WTC11 (cell line): ENCODE measurements at regions not wholly inside any gene's neighbourhood (a gene's known extent, or its start where the extent isn't known, plus 50 kb on each side); places are given as distances from the start of the nearest gene placed in this dataset.

ENCODE experiments used
- ATAC-seq: fragments of 200-7000 bp; cut with Tn5 transposase; 2 replicates; pipeline ENCODE4 v1.10.0; 2021; ENCODE audit warnings: mild to moderate bottlenecking, moderate library complexity
- CTCF ChIA-PET: fragments of 300-600 bp; sonication (Branson Sonifier 250); formaldehyde crosslinking; loops from one replicate; lab custom pipeline; 2021; ENCODE audit warnings: antibody characterized with exemption; lab: Charles Lee
- POLR2A ChIA-PET: fragments of 350-600 bp; sonication (Branson Sonifier 250); formaldehyde crosslinking; loops from one replicate; lab custom pipeline; 2021; ENCODE audit warnings: antibody characterized with exemption; lab: Charles Lee
- DNase-seq: peaks from one replicate; pipeline ENCODE4 v3.0.0; 2021; ENCODE audit warnings: low spot score
- H3K27ac Mint-ChIP-seq: 2 replicates; pipeline ENCODE4 v1.8.0; 2021; ENCODE audit warnings: mixed read lengths
- H3K27me3 Mint-ChIP-seq: 2 replicates; pipeline ENCODE4 v1.8.0; 2021; ENCODE audit warnings: low read depth, mild to moderate bottlenecking, moderate library complexity, mixed read lengths
- H3K36me3 Mint-ChIP-seq: 2 replicates; pipeline ENCODE4 v1.8.0; 2021; ENCODE audit warnings: mixed read lengths
- H3K4me1 Mint-ChIP-seq: 2 replicates; pipeline ENCODE4 v1.8.0; 2022; ENCODE audit warnings: mixed read lengths
- H3K4me3 Mint-ChIP-seq: 2 replicates; pipeline ENCODE4 v1.8.0; 2021; ENCODE audit warnings: mild to moderate bottlenecking, moderate library complexity, mixed read lengths
- H3K9me3 Mint-ChIP-seq: 2 replicates; pipeline ENCODE4 v1.8.0; 2021; ENCODE audit warnings: mixed read lengths
- ARID4B ChIP-seq: sonication (generic); formaldehyde crosslinking; IDR thresholded peaks from 2 replicates; pipeline ENCODE4 v1.8.0; 2023; ENCODE audit warnings: missing genetic modification reagents, mild to moderate bottlenecking, borderline replicate concordance
- ATF1 ChIP-seq: sonication (generic); formaldehyde crosslinking; IDR thresholded peaks from 2 replicates; pipeline ENCODE4 v1.8.1; 2023; ENCODE audit warnings: mild to moderate bottlenecking, moderate library complexity, missing genetic modification reagents
- CTCF ChIP-seq: fragments of 200-600 bp; IDR thresholded peaks from 2 replicates; pipeline ENCODE4 v1.8.0; 2022; ENCODE audit warnings: antibody characterized with exemption
- E2F4 ChIP-seq: sonication (generic); formaldehyde crosslinking; IDR thresholded peaks from 2 replicates; pipeline ENCODE4 v1.8.1; 2022; ENCODE audit warnings: low read depth, mild to moderate bottlenecking, moderate library complexity, missing genetic modification reagents, borderline replicate concordance
- EMX1 ChIP-seq: fragments of 250-450 bp; sonication (Bioruptor Pico); IDR thresholded peaks from 2 replicates; pipeline ENCODE4 v1.8.0; 2021; ENCODE audit warnings: mild to moderate bottlenecking
- HMGA2 ChIP-seq: fragments of 250-450 bp; sonication (Bioruptor Pico); IDR thresholded peaks from 2 replicates; pipeline ENCODE4 v1.4.0; 2021; ENCODE audit warnings: mild to moderate bottlenecking, moderate library complexity
- IRF2 ChIP-seq: sonication (generic); formaldehyde crosslinking; IDR thresholded peaks from 2 replicates; pipeline ENCODE4 v1.8.0; 2022; ENCODE audit warnings: low read depth, missing genetic modification reagents, borderline replicate concordance
- JAZF1 ChIP-seq: fragments of 250-450 bp; sonication (Bioruptor Pico); IDR thresholded peaks from 2 replicates; pipeline ENCODE4 v1.9.0; 2021; ENCODE audit warnings: moderate library complexity, mild to moderate bottlenecking, inconsistent platforms
- MAX ChIP-seq: sonication (generic); formaldehyde crosslinking; IDR thresholded peaks from 2 replicates; pipeline ENCODE4 v1.8.0; 2022; ENCODE audit warnings: mild to moderate bottlenecking, missing genetic modification reagents
- NFE2L1 ChIP-seq: sonication (generic); formaldehyde crosslinking; IDR thresholded peaks from 2 replicates; pipeline ENCODE4 v1.8.1; 2023; ENCODE audit warnings: missing genetic modification reagents
- NR2C2 ChIP-seq: sonication (generic); formaldehyde crosslinking; IDR thresholded peaks from 2 replicates; pipeline ENCODE4 v1.8.0; 2022; ENCODE audit warnings: mild to moderate bottlenecking, missing genetic modification reagents
- PRDM15 ChIP-seq: sonication (generic); formaldehyde crosslinking; IDR thresholded peaks from 2 replicates; pipeline ENCODE4 v1.8.0; 2022; ENCODE audit warnings: missing genetic modification reagents
- PREB ChIP-seq: sonication (generic); formaldehyde crosslinking; IDR thresholded peaks from 2 replicates; pipeline ENCODE4 v1.8.1; 2022; ENCODE audit warnings: mild to moderate bottlenecking, missing genetic modification reagents, moderate library complexity, borderline replicate concordance
- SMAD4 ChIP-seq: sonication (generic); formaldehyde crosslinking; IDR thresholded peaks from 2 replicates; pipeline ENCODE4 v1.8.0; 2022; ENCODE audit warnings: mild to moderate bottlenecking, missing genetic modification reagents
- STAT6 ChIP-seq: sonication (generic); formaldehyde crosslinking; conservative IDR thresholded peaks from 2 replicates; pipeline ENCODE4 v1.8.1; 2023; ENCODE audit warnings: mild to moderate bottlenecking, low read depth, missing genetic modification reagents, moderate library complexity
- ZNF317 ChIP-seq: sonication (generic); formaldehyde crosslinking; IDR thresholded peaks from 2 replicates; pipeline ENCODE4 v1.8.1; 2023; ENCODE audit warnings: low read depth, mild to moderate bottlenecking, moderate library complexity, missing genetic modification reagents, borderline replicate concordance
- ZNF416 ChIP-seq: fragments of 250-450 bp; sonication (Bioruptor Pico); IDR thresholded peaks from 2 replicates; pipeline ENCODE4 v1.9.0; 2021; ENCODE audit warnings: mild to moderate bottlenecking, inconsistent platforms

- no peak for DNase-seq
- ChIA-PET CTCF (interaction anchor here (0.9 kb wide), 1 partner anchor 14 kb away, joined by 3 read pairs; no protein-coding TSS in a partner anchor), POLR2A (no interaction called here)
- TF ChIP-seq ATF1 (CRISPR knock-in tag) (no peak), PREB (CRISPR knock-in tag) (no peak)
- H3K9me3 Mint-ChIP-seq, result peaks cover 32% of the 10 kb centered on the region
- no peak overlapping the region for H3K4me3 Mint-ChIP-seq
- peaks cover 6% of the 10 kb centered on the region; the same call in 1 of the 2 replicates for H3K4me1 Mint-ChIP-seq
- H3K27ac Mint-ChIP-seq, result no peak overlapping the region
- no peaks in the 10 kb centered on the region; the same call in 1 of the 2 replicates for H3K27me3 Mint-ChIP-seq
- H3K36me3 Mint-ChIP-seq, result peaks cover 12% of the 10 kb centered on the region
- no peak for ATAC-seq
Observed at GRCh38 chr5:126220725-126221124, 202.5 kb upstream of the GRAMD2B start.

- DNase-seq (no peak), ATAC-seq (no peak)
- ChIA-PET POLR2A (no interaction called here), CTCF (no interaction called here)
- TF ChIP-seq PRDM15 (CRISPR knock-in tag) (no peak), CTCF (no peak), IRF2 (CRISPR knock-in tag) (no peak)
- no peaks in the 10 kb centered on the region for H3K27me3 Mint-ChIP-seq
- H3K4me3 Mint-ChIP-seq, result no peak overlapping the region
- H3K27ac Mint-ChIP-seq, result no peak overlapping the region
- peaks cover 19% of the 10 kb centered on the region for H3K36me3 Mint-ChIP-seq
- peaks cover 8% of the 10 kb centered on the region for H3K4me1 Mint-ChIP-seq
- H3K9me3 Mint-ChIP-seq, result peaks cover 42% of the 10 kb centered on the region
Observed at GRCh38 chr5:126228934-126229333, 194.3 kb upstream of the GRAMD2B start.

- CTCF ChIA-PET, result interaction anchor here (2.2 kb wide), 1 partner anchor 245 kb away, joined by 5 read pairs; no protein-coding TSS in a partner anchor
- Mint-ChIP-seq H3K36me3 (peaks cover 13% of the 10 kb centered on the region), H3K4me3 (no peak overlapping the region), H3K4me1 (peaks cover 23% of the 10 kb centered on the region), H3K27ac (no peak overlapping the region), H3K27me3 (no peaks in the 10 kb centered on the region), H3K9me3 (peaks cover 29% of the 10 kb centered on the region)
- POLR2A ChIA-PET, result no interaction called here
- DNase-seq (no peak), ATAC-seq (no peak)
- no peak for TF ChIP-seq NFE2L1
- TF ChIP-seq EMX1, result no peak
- no peak for TF ChIP-seq HMGA2 (CRISPR knock-in tag)
- no peak for TF ChIP-seq NR2C2 (CRISPR knock-in tag)
- TF ChIP-seq ARID4B (CRISPR knock-in tag), result no peak
- TF ChIP-seq E2F4 (CRISPR knock-in tag), result no peak
- no peak for TF ChIP-seq JAZF1 (CRISPR knock-in tag)
- TF ChIP-seq STAT6 (CRISPR knock-in tag), result no peak
- TF ChIP-seq ZNF317, result no peak
- no peak for TF ChIP-seq ZNF416 (CRISPR knock-in tag)
- TF ChIP-seq MAX (CRISPR knock-in tag), result no peak
- no peak for TF ChIP-seq SMAD4
Observed at GRCh38 chr5:126233256-126233655, 190.0 kb upstream of the GRAMD2B start.
